ENCODE measurements at regions not wholly inside any gene's neighbourhood (a gene's known extent, or its start where the extent isn't known, plus 50 kb on each side); places are given as distances from the start of the nearest gene placed in this dataset.

DNA sequence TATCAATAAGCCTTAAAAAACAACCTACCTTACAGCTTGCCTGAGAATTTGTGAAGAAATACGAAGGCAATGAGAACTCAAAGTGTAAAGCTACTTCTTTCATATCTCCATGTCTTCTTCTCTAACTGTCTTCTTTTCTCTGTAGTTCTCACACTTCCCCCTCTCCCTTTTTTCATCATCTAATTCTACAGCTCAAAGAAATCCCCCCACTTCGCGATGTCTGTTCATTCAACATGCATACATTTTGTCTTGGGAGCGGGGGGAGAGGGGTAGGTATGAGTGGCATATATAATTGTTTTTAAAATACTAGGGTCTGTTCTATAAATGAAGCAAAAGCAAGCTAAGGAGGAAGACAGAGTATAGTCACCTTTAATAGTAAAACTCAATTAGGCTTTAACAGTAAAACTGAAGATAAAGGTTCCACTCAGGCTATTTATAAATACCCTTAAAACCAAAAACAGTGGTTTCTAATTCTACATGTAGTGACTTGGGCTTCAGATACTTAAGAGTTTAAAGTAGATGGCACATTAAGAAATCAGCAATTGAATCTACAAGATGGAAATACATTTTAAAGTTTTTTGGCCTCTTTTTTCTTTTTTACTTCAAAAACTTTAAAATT, 106.9 kb downstream of the KLF12 start:
- no peaks in the 10 kb centered on the region for H3K27me3 ChIP-seq (ENCODE audit: control insufficient read depth, insufficient read depth, low read length)
- no peak overlapping the region for H3K4me3 ChIP-seq (ENCODE audit: low read depth, low read length)
- no peaks in the 10 kb centered on the region for H3K36me3 ChIP-seq (ENCODE audit: control insufficient read depth, insufficient read depth, low read length)
- TF ChIP-seq, protein P1, sequence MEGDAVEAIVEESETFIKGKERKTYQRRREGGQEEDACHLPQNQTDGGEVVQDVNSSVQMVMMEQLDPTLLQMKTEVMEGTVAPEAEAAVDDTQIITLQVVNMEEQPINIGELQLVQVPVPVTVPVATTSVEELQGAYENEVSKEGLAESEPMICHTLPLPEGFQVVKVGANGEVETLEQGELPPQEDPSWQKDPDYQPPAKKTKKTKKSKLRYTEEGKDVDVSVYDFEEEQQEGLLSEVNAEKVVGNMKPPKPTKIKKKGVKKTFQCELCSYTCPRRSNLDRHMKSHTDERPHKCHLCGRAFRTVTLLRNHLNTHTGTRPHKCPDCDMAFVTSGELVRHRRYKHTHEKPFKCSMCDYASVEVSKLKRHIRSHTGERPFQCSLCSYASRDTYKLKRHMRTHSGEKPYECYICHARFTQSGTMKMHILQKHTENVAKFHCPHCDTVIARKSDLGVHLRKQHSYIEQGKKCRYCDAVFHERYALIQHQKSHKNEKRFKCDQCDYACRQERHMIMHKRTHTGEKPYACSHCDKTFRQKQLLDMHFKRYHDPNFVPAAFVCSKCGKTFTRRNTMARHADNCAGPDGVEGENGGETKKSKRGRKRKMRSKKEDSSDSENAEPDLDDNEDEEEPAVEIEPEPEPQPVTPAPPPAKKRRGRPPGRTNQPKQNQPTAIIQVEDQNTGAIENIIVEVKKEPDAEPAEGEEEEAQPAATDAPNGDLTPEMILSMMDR (IDR thresholded peaks at IDR 0.05; ENCODE audit: insufficient read depth, low read depth, low read length), result no peak
- CTCF ChIA-PET, result no interaction called here
- DNase-seq (ENCODE audit: low read depth), result no peak
- POLR2A ChIA-PET, result no interaction called here

DNA sequence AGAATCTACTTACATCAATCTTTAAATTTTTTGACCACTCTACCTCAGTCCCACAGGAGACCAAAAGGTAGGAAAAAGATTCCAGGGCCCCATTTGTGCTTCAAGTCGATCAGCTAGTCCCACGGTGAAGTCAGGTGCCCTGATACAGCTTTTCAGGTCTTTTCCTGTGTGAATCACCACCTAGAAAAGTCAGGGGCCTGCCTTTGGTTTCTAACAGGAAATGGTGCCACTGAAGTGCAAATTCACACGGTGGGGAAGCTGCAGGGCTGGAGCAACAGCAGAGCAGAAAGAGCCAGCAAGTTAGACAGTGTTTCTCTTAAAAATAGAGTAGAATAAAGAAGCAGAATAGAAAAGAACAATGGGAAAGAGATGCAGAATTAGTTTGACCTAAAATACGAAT, 107.5 kb downstream of the KLF12 start:
- DNase-seq (ENCODE audit: low read depth), result no peak
- TF ChIP-seq, protein P1 (IDR thresholded peaks at IDR 0.05; ENCODE audit: insufficient read depth, low read depth, low read length), result no peak
- CTCF ChIA-PET, result no interaction called here
- Histone ChIP-seq H3K4me3 (ENCODE audit: low read depth, low read length) (no peak overlapping the region), H3K36me3 (ENCODE audit: control insufficient read depth, insufficient read depth, low read length) (no peaks in the 10 kb centered on the region), H3K27me3 (ENCODE audit: control insufficient read depth, insufficient read depth, low read length) (no peaks in the 10 kb centered on the region)
- POLR2A ChIA-PET, result no interaction called here

DNA sequence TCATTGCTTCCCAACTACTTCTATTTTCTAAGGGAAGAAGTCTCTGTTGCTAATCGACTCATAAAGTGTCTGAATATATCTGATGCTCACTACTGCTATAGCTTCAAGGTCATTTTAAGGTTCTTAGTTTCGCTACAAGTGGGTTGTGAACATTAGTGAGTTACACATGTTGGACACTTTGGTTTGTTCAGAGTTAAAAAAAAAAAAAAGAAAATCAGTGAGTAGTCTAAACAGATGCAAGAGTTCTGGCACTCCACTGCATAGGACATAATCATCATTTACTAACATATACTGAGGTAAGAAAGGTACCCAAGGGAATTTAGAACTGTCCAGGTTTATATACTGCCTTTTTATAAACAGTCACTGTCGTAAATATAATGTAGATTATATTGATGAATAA, 108.8 kb downstream of the KLF12 start:
- ChIA-PET CTCF (interaction anchor here (1.4 kb wide), 1 partner anchor 14 kb away, joined by 3 read pairs; no protein-coding TSS in a partner anchor), POLR2A (no interaction called here)
- Histone ChIP-seq H3K27me3 (ENCODE audit: control insufficient read depth, insufficient read depth, low read length) (no peaks in the 10 kb centered on the region), H3K36me3 (ENCODE audit: control insufficient read depth, insufficient read depth, low read length) (no peaks in the 10 kb centered on the region), H3K4me3 (ENCODE audit: low read depth, low read length) (no peak overlapping the region)
- DNase-seq (ENCODE audit: low read depth), result no peak
- TF ChIP-seq, protein P1 (IDR thresholded peaks at IDR 0.05; ENCODE audit: insufficient read depth, low read depth, low read length), result no peak

- no peaks in the 10 kb centered on the region for H3K36me3 ChIP-seq (ENCODE audit: control insufficient read depth, insufficient read depth, low read length)
- ChIA-PET CTCF (interaction anchor here (1.4 kb wide), 1 partner anchor 15 kb away, joined by 3 read pairs; no protein-coding TSS in a partner anchor), POLR2A (no interaction called here)
- no peaks in the 10 kb centered on the region for H3K27me3 ChIP-seq (ENCODE audit: control insufficient read depth, insufficient read depth, low read length)
- no peak for DNase-seq (ENCODE audit: low read depth)
- TF ChIP-seq, protein P1 (IDR thresholded peaks at IDR 0.05; ENCODE audit: insufficient read depth, low read depth, low read length), result no peak
- no peak overlapping the region for H3K4me3 ChIP-seq (ENCODE audit: low read depth, low read length)
These were observed 109.3 kb downstream of the KLF12 start for GRCh38 chr13:74024856-74025255.

- ChIA-PET CTCF (interaction anchor here (1.4 kb wide), 2 partner anchors 15 to 16 kb away, joined by 3 to 4 read pairs; no protein-coding TSS in a partner anchor), POLR2A (no interaction called here)
These were observed 109.9 kb downstream of the KLF12 start for GRCh38 chr13:74024314-74024713.

More at GRCh38 chr13:74024314-74024713, 109.9 kb downstream of the KLF12 start:
- TF ChIP-seq, protein P1 (IDR thresholded peaks at IDR 0.05; ENCODE audit: insufficient read depth, low read depth, low read length), result no peak
- DNase-seq (ENCODE audit: low read depth), result no peak
- Histone ChIP-seq H3K36me3 (ENCODE audit: control insufficient read depth, insufficient read depth, low read length) (no peaks in the 10 kb centered on the region), H3K4me3 (ENCODE audit: low read depth, low read length) (no peak overlapping the region), H3K27me3 (ENCODE audit: control insufficient read depth, insufficient read depth, low read length) (no peaks in the 10 kb centered on the region)
